Osteoblast (primary cell): ENCODE measurements at regions not wholly inside any gene's neighbourhood (a gene's known extent, or its start where the extent isn't known, plus 50 kb on each side); places are given as distances from the start of the nearest gene placed in this dataset.

ENCODE experiments used
- DNase-seq: peaks from one replicate; pipeline ENCODE4 v3.0.0; 2011; ENCODE audit warnings: low spot score, mixed read lengths; ENCODE audit not compliant: insufficient read length; ENCODE audit errors: missing footprints
- H2AFZ ChIP-seq: 2 replicates; pipeline ENCODE4 v1.6.0; 2011; ENCODE audit warnings: mild to moderate bottlenecking, low read length
- H3K27ac ChIP-seq: 2 replicates; pipeline ENCODE4 v1.5.1; 2011; ENCODE audit warnings: mild to moderate bottlenecking, low read depth, low read length, moderate library complexity
- H3K27me3 ChIP-seq: 2 replicates; pipeline ENCODE4 v1.6.0; 2012; ENCODE audit warnings: mild to moderate bottlenecking, control low read depth, inconsistent platforms, low read length, moderate library complexity; ENCODE audit not compliant: insufficient read depth
- H3K36me3 ChIP-seq: 2 replicates; pipeline ENCODE4 v1.5.1; 2011; ENCODE audit warnings: mild to moderate bottlenecking, low read length, control low read depth, moderate library complexity; ENCODE audit not compliant: insufficient read depth
- H3K4me1 ChIP-seq: 2 replicates; pipeline ENCODE4 v1.5.1; 2011; ENCODE audit warnings: mild to moderate bottlenecking, low read length, control low read depth, moderate library complexity; ENCODE audit not compliant: insufficient read depth
- H3K4me2 ChIP-seq: 2 replicates; pipeline ENCODE4 v1.6.0; 2011; ENCODE audit warnings: mild to moderate bottlenecking, low read length; ENCODE audit not compliant: insufficient read depth
- H3K4me3 ChIP-seq: fragments of 200-600 bp; sonication (generic); 3 replicates; pipeline ENCODE4 v1.5.1; 2012; ENCODE audit warnings: mild to moderate bottlenecking, low read length, inconsistent platforms; ENCODE audit not compliant: insufficient read depth
- H3K79me2 ChIP-seq: 2 replicates; pipeline ENCODE4 v1.6.0; 2012; ENCODE audit warnings: mild to moderate bottlenecking, low read length, control low read depth, inconsistent platforms; ENCODE audit not compliant: insufficient read depth
- H3K9me3 ChIP-seq: 2 replicates; pipeline ENCODE4 v1.5.1; 2011; ENCODE audit warnings: low read depth, low read length, control low read depth
- H4K20me1 ChIP-seq: 2 replicates; pipeline ENCODE4 v1.6.0; 2012; ENCODE audit warnings: mild to moderate bottlenecking, low read length, control low read depth; ENCODE audit not compliant: insufficient read depth
- TF ChIP-seq, protein P1 (sequence below): IDR thresholded peaks from 2 replicates; pipeline ENCODE4 v1.5.1; 2011; ENCODE audit warnings: mild to moderate bottlenecking, low read depth, low read length, moderate library complexity; ENCODE audit errors: extremely low read depth

DNA sequence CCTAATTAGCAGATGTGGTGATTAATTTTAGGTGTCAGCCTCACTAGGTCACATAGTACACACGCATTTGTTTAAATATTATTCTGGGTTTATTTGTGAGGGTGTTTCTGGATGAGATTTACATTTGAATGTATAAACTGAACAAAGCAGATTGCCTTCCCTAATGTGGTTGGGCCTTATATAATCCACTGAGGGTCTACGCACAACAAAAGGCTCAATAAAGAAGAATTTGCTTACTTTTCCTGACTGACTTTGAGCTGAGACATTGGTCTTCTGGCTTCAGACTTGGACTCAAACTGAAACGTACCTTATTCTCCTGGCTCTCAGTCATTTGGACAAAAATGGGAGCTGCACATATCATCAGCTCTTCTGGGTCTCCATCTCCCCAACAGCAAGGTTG lies 1132.3 kb upstream of the FLRT2 start:
- Histone ChIP-seq H4K20me1 (no peaks in the 10 kb centered on the region), H3K79me2 (no peaks in the 10 kb centered on the region), H3K4me3 (no peak overlapping the region), H3K27ac (no peak overlapping the region), H3K9me3 (peaks cover 2% of the 10 kb centered on the region), H3K36me3 (no peaks in the 10 kb centered on the region), H2AFZ (no peak overlapping the region), H3K4me2 (no peak overlapping the region), H3K27me3 (no peaks in the 10 kb centered on the region), H3K4me1 (no peaks in the 10 kb centered on the region)
- DNase-seq, result no peak
- TF ChIP-seq, protein P1, sequence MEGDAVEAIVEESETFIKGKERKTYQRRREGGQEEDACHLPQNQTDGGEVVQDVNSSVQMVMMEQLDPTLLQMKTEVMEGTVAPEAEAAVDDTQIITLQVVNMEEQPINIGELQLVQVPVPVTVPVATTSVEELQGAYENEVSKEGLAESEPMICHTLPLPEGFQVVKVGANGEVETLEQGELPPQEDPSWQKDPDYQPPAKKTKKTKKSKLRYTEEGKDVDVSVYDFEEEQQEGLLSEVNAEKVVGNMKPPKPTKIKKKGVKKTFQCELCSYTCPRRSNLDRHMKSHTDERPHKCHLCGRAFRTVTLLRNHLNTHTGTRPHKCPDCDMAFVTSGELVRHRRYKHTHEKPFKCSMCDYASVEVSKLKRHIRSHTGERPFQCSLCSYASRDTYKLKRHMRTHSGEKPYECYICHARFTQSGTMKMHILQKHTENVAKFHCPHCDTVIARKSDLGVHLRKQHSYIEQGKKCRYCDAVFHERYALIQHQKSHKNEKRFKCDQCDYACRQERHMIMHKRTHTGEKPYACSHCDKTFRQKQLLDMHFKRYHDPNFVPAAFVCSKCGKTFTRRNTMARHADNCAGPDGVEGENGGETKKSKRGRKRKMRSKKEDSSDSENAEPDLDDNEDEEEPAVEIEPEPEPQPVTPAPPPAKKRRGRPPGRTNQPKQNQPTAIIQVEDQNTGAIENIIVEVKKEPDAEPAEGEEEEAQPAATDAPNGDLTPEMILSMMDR, result no peak

DNA sequence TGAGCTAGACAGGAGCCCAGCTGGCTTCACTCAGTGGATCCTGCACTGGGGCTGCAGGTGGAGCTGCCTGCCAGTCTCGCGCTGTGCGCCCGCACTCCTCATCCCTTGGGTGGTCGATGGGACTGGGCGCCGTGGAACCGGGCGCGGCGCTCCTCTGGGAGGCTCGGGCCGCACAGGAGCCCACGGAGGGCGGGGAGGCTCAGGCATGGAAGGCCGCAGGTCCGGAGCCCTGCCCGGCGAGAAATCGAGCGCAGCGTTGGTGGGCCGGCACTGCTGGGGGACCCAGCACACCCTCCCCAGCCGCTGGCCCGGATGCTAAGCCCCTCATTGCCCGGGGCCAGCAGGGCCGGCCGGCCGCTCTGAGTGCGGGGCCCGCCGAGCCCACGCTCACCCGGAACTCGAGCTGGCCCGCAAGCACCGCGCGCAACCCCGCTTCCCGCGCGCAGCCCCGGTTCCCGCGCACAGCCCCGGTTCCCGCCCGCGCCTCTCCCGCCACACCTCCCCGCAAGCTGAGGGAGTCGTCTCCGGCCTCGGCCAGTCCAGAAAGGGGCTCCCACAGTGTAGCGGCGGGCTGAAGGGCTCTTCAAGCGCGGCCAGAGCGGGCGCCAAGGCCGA lies 1130.5 kb upstream of the FLRT2 start:
- TF ChIP-seq, protein P1, result no peak
- H3K4me1 ChIP-seq, result no peaks in the 10 kb centered on the region
- H4K20me1 ChIP-seq, result no peaks in the 10 kb centered on the region
- no peaks in the 10 kb centered on the region for H3K9me3 ChIP-seq
- H3K4me3 ChIP-seq, result no peak overlapping the region
- no peak for DNase-seq
- no peak overlapping the region for H3K4me2 ChIP-seq
- H2AFZ ChIP-seq, result no peak overlapping the region
- H3K27ac ChIP-seq, result no peak overlapping the region
- no peaks in the 10 kb centered on the region for H3K79me2 ChIP-seq
- no peaks in the 10 kb centered on the region for H3K27me3 ChIP-seq
- no peaks in the 10 kb centered on the region for H3K36me3 ChIP-seq

DNA sequence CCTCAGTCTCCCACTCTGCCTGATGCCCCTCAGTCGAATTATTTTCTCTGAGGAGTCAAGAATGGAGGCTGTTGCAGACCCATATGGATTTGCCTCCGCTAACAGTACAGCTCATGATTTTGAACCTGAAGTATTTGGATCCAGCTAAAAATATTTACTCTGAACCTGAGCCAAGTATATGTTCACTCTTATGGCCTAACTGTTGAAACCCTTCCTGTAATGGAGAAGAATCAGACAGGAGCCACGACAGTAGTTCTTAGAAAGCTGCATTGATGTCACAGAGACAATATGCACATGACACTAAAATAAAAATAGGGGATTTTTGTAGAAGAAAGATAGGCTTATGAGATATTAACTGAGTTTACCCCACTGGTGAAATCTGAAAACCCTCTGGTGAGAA lies 1128.3 kb upstream of the FLRT2 start:
- H3K4me1 ChIP-seq, result no peaks in the 10 kb centered on the region
- no peaks in the 10 kb centered on the region for H3K79me2 ChIP-seq
- H3K36me3 ChIP-seq, result no peaks in the 10 kb centered on the region
- no peak overlapping the region for H3K27ac ChIP-seq
- H4K20me1 ChIP-seq, result no peaks in the 10 kb centered on the region
- H3K4me2 ChIP-seq, result no peak overlapping the region
- H3K27me3 ChIP-seq, result no peaks in the 10 kb centered on the region
- no peak overlapping the region for H2AFZ ChIP-seq
- TF ChIP-seq, protein P1, result no peak
- no peak for DNase-seq
- no peak overlapping the region for H3K4me3 ChIP-seq
- H3K9me3 ChIP-seq, result no peaks in the 10 kb centered on the region

DNA sequence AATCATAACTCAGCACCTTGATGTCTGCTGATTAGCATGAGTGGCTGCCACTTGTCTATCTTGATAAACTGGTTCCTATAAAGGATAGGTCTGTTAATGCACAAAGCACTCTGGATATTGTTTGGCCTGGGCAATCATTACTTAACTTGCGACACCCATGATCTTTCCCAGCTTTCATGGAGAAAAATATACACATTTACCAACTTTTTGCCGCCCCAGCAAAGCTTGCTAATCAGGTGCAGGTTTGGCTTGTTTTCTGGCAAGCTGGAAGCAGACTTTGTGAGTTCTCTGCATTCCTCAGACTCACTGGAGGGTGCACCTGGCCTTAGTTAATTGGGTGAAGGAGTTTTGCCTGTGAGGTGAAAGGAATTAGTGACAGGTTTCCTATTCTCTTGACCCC lies 1126.4 kb upstream of the FLRT2 start:
- Histone ChIP-seq H3K27ac (no peak overlapping the region), H3K36me3 (no peaks in the 10 kb centered on the region), H4K20me1 (no peaks in the 10 kb centered on the region), H3K4me1 (no peaks in the 10 kb centered on the region), H3K27me3 (no peaks in the 10 kb centered on the region), H3K4me3 (no peak overlapping the region), H3K79me2 (no peaks in the 10 kb centered on the region), H2AFZ (no peak overlapping the region), H3K9me3 (no peaks in the 10 kb centered on the region), H3K4me2 (no peak overlapping the region)
- TF ChIP-seq, protein P1, result no peak
- DNase-seq, result peak; percentile 3
